Gastroesophageal sphincter (tissue), 3 donors: ENCODE measurements at regions not wholly inside any gene's neighbourhood (a gene's known extent, or its start where the extent isn't known, plus 50 kb on each side); places are given as distances from the start of the nearest gene placed in this dataset.

ENCODE experiments used
- POLR2A ChIP-seq, 2 donors: fragments of 450-650 bp; IDR thresholded peaks; one replicate each; pipeline ENCODE4 v1.6.1; 2017; ENCODE audit warnings: antibody characterized with exemption in 2 of 2, mild to moderate bottlenecking in 2 of 2, moderate library complexity in 1 of 2
- POLR2AphosphoS5 ChIP-seq: sonication (generic); formaldehyde crosslinking; IDR thresholded peaks from one replicate; pipeline ENCODE4 v1.6.1; 2017; ENCODE audit warnings: antibody characterized with exemption
- TF ChIP-seq, protein P1 (sequence below), 4 experiments: fragments of 200-600 bp in 2 of 4; fragments of 450-650 bp in 2 of 4; sonication (generic) in 1 of 4; IDR thresholded peaks; one replicate each; pipeline ENCODE4 v1.5.1; 2017 to 2019; ENCODE audit warnings: antibody characterized with exemption in 4 of 4, mild to moderate bottlenecking in 2 of 4, moderate library complexity in 2 of 4

DNA sequence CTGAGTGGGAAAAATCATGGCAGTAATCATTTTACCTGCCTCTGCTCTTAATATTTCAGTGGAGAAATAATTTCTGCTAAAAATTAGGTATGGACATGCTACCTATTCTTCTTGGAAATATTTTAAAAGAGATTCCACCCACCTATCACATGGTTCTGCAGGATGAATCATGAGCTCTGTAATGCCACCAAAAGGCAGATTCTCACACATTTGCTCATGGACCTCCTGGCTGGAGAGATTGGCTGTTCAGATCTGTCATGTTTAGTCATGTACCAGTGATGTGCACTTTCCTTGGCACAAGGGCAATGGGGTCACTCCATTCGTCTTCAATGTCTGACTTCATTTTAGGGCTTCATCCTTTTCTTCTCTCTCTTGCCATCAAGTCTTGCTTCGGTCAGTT, 101.8 kb upstream of the MBNL2 start:
- TF ChIP-seq, protein P1, sequence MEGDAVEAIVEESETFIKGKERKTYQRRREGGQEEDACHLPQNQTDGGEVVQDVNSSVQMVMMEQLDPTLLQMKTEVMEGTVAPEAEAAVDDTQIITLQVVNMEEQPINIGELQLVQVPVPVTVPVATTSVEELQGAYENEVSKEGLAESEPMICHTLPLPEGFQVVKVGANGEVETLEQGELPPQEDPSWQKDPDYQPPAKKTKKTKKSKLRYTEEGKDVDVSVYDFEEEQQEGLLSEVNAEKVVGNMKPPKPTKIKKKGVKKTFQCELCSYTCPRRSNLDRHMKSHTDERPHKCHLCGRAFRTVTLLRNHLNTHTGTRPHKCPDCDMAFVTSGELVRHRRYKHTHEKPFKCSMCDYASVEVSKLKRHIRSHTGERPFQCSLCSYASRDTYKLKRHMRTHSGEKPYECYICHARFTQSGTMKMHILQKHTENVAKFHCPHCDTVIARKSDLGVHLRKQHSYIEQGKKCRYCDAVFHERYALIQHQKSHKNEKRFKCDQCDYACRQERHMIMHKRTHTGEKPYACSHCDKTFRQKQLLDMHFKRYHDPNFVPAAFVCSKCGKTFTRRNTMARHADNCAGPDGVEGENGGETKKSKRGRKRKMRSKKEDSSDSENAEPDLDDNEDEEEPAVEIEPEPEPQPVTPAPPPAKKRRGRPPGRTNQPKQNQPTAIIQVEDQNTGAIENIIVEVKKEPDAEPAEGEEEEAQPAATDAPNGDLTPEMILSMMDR (IDR thresholded peaks at IDR 0.05): no peak
- TF ChIP-seq POLR2A (IDR thresholded peaks at IDR 0.05): no peak
- no peak for TF ChIP-seq POLR2AphosphoS5
